RWPE2 (cell line): ENCODE measurements at regions not wholly inside any gene's neighbourhood (a gene's known extent, or its start where the extent isn't known, plus 50 kb on each side); places are given as distances from the start of the nearest gene placed in this dataset.

ENCODE experiments used
- ATAC-seq: fragments of 200-7000 bp; cut with Tn5 transposase; 3 replicates; pipeline ENCODE4 v1.9.1; 2021; ENCODE audit warnings: low read depth
- DNase-seq: peaks from one replicate; pipeline ENCODE4 v3.0.0-alpha.2; 2020; ENCODE audit warnings: low spot score
- H3K27ac ChIP-seq: fragments of 450-650 bp; 2 replicates; pipeline ENCODE4 v1.5.1; 2017; ENCODE audit warnings: mild to moderate bottlenecking; ENCODE audit not compliant: poor library complexity, severe bottlenecking
- H3K27me3 ChIP-seq: fragments of 250-450 bp; sonication (Bioruptor Pico); 2 replicates; pipeline ENCODE4 v1.5.1; 2021; ENCODE audit warnings: mild to moderate bottlenecking, moderate library complexity; ENCODE audit not compliant: insufficient read depth, poor library complexity, severe bottlenecking
- H3K36me3 ChIP-seq: fragments of 250-450 bp; sonication (Bioruptor Pico); 2 replicates; pipeline ENCODE4 v1.5.1; 2020; ENCODE audit warnings: low read depth, mild to moderate bottlenecking, moderate library complexity
- H3K4me1 ChIP-seq: fragments of 250-450 bp; sonication (Bioruptor Pico); 2 replicates; pipeline ENCODE4 v1.5.1; 2021; ENCODE audit warnings: mild to moderate bottlenecking, moderate library complexity; ENCODE audit not compliant: insufficient read depth, poor library complexity, severe bottlenecking
- H3K4me3 ChIP-seq: fragments of 250-450 bp; sonication (Bioruptor Pico); 2 replicates; pipeline ENCODE4 v1.5.1; 2021; ENCODE audit warnings: mild to moderate bottlenecking, moderate library complexity; ENCODE audit not compliant: severe bottlenecking
- H3K9me3 ChIP-seq: fragments of 250-450 bp; sonication (Bioruptor Pico); 2 replicates; pipeline ENCODE4 v1.5.1; 2021; ENCODE audit warnings: mild to moderate bottlenecking, moderate library complexity; ENCODE audit not compliant: severe bottlenecking
- TF ChIP-seq, protein P1 (sequence below): fragments of 450-650 bp; IDR thresholded peaks from one replicate; pipeline ENCODE4 v1.5.1; 2017; ENCODE audit warnings: mild to moderate bottlenecking, moderate library complexity; ENCODE audit not compliant: poor library complexity, severe bottlenecking

DNA sequence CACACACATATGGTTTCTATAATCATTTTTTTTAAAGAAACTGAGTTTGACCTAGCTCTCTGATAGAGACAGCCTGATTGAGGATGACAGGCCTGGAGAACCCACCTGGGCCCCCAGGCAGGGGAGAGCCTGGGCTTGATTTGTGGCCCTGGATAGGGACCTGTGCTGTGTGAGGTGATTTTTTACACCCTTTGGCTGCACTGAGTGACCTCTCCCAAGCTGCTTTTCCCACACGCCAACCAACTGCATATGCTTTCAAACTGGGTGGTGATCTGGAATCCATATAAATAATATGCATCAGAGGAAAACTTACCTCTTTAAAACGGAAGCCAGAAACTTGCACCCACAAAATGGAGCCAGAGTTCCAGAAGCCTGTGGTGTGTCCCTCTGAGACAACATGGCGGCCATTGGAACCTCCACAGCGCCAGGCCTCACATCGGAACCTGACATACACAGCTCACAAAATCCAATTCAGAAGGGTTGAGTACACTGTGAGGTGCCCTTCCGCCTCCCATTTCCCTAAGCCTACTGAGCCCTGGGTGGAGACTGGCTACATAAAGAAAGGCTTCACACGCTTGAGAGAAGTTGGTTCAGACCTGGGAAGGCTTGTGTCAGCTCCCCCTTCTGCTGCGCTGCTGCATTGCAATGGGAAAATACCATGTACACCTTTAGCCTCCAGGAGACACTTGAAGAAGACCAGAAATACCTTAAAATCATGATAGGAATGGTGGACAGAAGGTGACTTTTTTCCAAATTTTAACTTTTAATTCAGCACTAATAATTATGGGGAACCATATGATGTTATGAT, 160.7 kb downstream of the HHIPL2 start:
- Histone ChIP-seq H3K4me3 (no peak overlapping the region), H3K27ac (no peak overlapping the region), H3K27me3 (no peaks in the 10 kb centered on the region), H3K36me3 (no peaks in the 10 kb centered on the region), H3K9me3 (no peaks in the 10 kb centered on the region), H3K4me1 (no peaks in the 10 kb centered on the region)
- no peak for DNase-seq
- TF ChIP-seq, protein P1, sequence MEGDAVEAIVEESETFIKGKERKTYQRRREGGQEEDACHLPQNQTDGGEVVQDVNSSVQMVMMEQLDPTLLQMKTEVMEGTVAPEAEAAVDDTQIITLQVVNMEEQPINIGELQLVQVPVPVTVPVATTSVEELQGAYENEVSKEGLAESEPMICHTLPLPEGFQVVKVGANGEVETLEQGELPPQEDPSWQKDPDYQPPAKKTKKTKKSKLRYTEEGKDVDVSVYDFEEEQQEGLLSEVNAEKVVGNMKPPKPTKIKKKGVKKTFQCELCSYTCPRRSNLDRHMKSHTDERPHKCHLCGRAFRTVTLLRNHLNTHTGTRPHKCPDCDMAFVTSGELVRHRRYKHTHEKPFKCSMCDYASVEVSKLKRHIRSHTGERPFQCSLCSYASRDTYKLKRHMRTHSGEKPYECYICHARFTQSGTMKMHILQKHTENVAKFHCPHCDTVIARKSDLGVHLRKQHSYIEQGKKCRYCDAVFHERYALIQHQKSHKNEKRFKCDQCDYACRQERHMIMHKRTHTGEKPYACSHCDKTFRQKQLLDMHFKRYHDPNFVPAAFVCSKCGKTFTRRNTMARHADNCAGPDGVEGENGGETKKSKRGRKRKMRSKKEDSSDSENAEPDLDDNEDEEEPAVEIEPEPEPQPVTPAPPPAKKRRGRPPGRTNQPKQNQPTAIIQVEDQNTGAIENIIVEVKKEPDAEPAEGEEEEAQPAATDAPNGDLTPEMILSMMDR = no peak
- ATAC-seq = no peak

DNA sequence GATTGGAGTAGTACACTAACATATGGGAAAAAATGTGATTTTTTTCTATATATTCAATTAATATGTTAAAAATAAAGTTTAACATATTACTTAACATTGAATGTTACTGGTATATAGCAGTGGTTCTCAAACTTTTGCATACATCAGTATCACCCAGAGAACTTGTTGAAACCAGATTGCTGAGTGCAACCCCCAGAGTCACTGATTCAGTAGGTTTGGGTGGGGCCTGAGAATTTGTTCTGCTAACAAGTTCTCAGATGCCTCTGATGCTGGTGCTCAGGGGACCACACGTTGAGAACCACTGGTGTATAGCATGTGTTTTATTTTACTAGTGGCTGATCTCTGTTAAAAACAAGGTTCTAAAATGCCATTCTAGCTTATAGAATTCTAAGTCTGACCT, 161.9 kb downstream of the HHIPL2 start:
- H3K4me1 ChIP-seq = no peaks in the 10 kb centered on the region
- DNase-seq = no peak
- no peaks in the 10 kb centered on the region for H3K9me3 ChIP-seq
- H3K27me3 ChIP-seq = no peaks in the 10 kb centered on the region
- no peak overlapping the region for H3K27ac ChIP-seq
- no peak for ATAC-seq
- TF ChIP-seq, protein P1 = no peak
- H3K4me3 ChIP-seq = no peak overlapping the region
- no peaks in the 10 kb centered on the region for H3K36me3 ChIP-seq

DNA sequence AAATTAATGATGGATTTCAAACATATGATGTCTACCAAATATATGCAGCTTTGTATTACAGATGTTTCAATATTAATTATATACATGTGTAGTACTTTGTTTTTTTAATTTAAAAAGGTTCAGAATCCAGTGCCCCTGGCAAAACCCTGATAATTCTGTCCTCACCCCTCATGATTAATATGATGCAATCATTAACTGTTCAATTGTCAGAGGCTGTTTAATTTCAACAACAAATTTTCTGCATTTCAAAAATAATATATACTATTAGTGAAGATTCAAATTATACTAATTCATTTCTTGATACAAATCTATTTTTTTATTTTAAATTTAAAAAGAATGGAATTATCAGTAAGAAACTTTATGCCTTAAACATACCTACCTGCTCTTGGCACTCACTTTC, 162.6 kb downstream of the HHIPL2 start:
- no peak for DNase-seq
- TF ChIP-seq, protein P1 = no peak
- ATAC-seq = no peak
- H3K27ac ChIP-seq = no peak overlapping the region
- no peaks in the 10 kb centered on the region for H3K9me3 ChIP-seq
- no peaks in the 10 kb centered on the region for H3K36me3 ChIP-seq
- H3K27me3 ChIP-seq = no peaks in the 10 kb centered on the region
- no peak overlapping the region for H3K4me3 ChIP-seq
- H3K4me1 ChIP-seq = no peaks in the 10 kb centered on the region

DNA sequence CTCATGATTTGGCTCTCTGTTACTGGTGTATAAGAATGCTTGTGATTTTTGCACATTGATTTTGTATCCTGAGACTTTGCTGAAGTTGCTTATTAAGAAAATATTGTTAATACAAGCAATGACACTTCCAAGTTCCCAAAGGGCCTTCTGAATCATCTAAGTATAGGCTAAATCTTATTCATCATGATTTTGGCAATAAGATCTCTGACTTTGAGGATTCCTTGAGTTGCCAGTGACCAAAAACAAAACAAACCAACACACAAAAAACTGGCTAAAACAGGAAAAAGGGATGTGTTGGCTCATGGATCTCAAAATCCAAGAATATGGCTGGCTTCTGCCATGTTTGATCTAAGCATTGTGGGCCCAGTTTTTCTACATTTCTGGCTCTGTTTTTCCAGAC, 163.4 kb downstream of the HHIPL2 start:
- Histone ChIP-seq H3K27me3 (no peaks in the 10 kb centered on the region), H3K9me3 (no peaks in the 10 kb centered on the region), H3K27ac (no peak overlapping the region), H3K4me1 (no peaks in the 10 kb centered on the region), H3K36me3 (no peaks in the 10 kb centered on the region), H3K4me3 (no peak overlapping the region)
- TF ChIP-seq, protein P1 = no peak
- DNase-seq = no peak
- ATAC-seq = no peak

DNA sequence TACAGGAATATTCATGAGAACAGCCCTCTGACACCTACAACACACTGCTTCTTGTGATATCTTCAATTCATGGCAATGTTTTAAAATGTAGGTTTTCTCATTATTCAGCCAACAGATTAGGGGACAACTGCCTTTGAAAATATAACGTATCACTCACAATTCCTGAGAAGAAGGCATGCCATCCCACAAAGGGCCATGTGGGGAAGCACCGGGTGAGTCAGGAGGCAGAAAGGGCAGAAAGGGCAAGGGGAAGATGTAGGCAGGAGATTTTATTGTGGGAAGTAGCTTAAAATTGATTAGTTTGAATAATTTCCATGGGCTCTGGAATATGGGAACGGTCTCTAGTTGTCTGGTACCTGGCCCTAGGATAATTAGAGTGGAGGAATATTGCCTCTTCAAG, 165.7 kb downstream of the HHIPL2 start:
- no peak overlapping the region for H3K4me3 ChIP-seq
- no peaks in the 10 kb centered on the region for H3K27me3 ChIP-seq
- ATAC-seq = no peak
- TF ChIP-seq, protein P1 = no peak
- DNase-seq = no peak
- no peaks in the 10 kb centered on the region for H3K36me3 ChIP-seq
- no peaks in the 10 kb centered on the region for H3K4me1 ChIP-seq
- H3K9me3 ChIP-seq = no peaks in the 10 kb centered on the region
- H3K27ac ChIP-seq = no peak overlapping the region
